Stimulated activated CD4-positive, alpha-beta T cell treated with anti-CD3 and anti-CD28 coated beads, Interleukin-2, amount 100 ng/mL, for 48 hours (primary cell): ENCODE measurements at regions not wholly inside any gene's neighbourhood (a gene's known extent, or its start where the extent isn't known, plus 50 kb on each side); places are given as distances from the start of the nearest gene placed in this dataset.
"Not testable (repeated sequence)": the region's sequence is repeated elsewhere in the genome, so short reads cannot be mapped to it uniquely, and the experiment has no call there.

ENCODE experiments used
- DNase-seq, 2 donors: peaks; one replicate each; pipeline ENCODE4 v3.0.0-alpha.2; 2020

DNA sequence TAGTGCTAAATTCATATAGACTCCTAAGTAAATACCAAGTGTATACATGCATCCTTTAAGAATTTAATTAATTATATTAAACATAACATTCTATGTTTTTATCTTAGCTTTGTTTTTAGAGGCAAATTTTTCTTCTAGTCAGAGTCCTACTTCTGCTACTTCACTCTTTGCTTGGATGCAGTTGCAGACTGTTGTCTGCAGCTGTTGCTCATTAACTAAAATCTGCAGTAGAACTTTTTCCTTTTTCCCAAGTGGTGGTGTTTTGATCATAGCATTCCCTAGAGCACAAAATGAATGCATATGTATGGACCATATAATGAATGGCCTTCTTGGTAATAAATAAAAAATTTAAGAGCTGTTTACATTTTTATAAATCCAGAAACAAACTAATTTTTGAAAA lies 198.3 kb downstream of the CASP12 start:
- DNase-seq = no peak

DNA sequence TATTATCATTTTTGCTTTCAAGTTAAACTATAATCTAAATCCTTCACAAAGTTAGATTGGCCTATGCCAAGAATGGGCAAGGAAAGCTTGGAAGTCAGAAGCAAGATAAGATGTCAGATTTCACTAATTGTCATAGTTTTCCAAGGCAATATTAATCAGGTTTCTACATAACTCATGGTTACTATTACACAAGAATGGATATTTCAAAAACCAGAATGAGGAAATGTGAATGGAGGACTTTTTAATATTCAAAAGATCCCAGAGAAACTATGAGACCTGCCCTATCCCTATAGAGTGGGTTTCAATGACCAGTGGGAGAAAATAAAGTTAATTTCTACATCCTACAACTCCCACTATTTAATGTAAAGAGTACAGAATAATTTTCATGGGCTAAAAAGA lies 203.2 kb downstream of the CASP12 start:
- no peak for DNase-seq

DNA sequence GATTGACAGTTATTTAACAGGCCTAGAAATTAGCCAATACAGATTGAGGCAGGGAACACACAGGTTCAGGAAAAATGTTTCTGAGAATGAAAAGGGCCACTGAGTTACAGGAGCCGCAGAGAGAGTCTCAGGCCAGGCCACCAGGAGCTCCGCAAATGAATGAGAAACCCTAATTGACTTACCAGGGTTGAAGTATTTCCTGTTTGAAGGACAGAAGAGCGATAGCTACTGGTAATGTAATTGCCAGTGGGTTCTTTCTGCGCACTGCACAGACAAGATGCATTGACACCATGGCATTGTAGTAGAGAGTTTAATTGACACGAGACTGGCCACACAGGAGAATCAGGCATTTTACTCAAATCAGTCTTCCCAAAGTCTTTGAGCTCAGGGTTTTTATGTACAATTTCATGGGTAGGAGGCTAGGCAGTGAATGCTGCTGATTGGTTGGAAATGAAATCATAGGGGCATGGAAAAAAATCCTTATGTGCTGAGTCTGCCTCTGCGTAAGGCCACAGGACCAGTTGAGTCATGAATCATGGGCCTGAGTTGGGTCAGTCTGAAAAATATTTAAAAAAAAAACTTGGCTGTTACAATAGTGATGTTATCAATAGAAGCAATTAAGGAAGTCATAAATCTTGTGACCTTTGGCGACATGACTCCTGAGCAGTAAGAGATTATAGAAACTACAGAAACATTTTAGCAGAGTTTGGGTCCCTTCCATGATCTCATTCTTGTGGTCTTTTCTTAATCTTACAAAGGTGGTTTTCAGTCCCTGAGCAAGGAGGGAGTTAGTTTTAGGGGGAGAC lies 203.8 kb downstream of the CASP12 start:
- DNase-seq = no peak

DNA sequence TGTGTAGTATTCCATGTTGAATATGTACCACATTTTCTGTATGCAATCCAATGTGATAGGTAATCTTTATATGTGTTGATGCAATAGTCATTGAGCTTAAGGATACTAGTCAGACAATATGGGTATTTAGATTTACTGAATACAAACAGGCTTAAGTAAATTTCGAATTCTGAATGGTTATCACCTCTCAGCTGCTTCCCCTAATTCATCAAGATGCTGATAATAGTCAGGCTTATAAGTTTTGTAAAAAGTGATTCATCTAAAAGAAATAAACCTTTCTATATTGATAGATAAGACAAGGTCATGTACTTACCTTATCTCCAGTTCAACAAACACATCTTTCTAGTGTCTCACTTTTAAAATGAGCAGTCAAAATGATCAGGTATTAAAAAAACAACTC lies 205.5 kb downstream of the CASP12 start:
- DNase-seq = no peak

DNA sequence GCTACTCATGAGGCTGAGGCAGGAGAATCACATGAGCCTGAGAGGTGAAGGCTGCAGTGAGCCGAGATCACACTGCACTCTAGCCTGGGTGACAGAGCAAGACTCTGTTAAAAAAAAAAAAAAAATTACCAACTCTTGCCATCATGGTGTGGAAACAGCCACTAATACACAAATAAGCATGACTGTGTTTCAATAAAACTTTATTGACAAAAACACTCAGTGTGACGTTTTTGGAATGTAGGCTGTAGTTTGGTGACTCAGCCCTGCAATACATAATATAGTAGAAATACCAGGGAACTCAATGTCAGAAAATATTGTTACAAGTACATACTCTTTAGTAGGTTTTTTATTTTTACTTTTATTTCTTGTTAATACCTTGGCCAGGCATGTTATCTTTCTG lies 207.1 kb downstream of the CASP12 start:
- DNase-seq = no peak

DNA sequence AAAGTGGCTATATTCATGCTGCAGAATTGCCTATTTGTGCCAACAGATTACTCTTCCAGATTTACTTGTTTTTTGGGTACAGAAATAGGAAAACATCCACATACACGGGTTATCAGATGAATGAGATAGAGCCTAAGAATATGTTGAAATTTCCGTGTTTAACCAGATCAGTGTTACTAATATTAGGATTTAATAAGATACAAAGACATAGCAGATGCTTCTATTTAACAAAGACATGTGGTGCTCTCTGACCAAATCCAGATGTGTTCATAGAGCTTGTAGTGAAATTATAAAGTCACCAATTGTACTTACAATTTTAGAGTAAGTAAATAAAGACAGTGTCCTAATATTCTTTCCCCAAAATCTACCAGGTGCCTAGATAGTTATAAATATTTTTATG lies 208.0 kb downstream of the CASP12 start:
- no peak for DNase-seq

DNA sequence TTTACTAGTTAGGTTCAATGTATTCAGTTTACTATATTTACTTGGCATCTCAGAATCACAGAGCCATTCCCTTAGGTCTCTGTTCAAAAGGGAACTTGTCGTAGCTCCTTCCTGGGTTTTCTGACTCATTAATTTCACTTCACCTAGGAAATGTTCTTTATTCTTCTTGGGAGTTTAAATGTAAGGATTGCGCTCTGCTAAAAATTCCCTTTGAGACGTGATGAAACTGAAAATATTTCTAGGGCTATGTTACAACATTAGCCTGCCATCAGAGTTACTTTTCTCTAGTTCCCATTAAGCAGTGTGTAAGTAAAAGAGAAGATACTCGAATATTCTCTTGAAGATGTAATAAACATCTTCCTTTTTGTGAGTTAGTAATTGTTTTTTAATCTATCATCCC lies 209.5 kb downstream of the CASP12 start:
- DNase-seq = no peak

DNA sequence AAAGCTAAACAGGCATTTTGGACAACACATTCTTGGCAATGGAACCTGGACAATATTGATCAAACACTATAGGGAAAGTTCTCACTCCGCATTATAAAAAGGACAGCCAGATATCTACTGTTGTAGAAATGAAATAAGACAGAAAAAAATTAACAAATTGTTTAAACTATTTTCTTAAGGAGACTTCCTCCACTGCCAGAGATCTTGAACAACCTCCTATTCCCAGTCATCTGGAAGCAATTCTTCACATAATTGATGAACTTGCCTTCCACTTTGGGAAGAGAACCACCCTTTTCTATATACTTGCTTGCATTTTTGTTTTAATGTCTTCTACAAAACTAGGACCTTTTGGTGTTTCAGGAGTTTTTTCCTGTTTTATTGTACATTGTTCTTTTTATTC lies 216.1 kb downstream of the CASP12 start:
- DNase-seq = no peak

DNA sequence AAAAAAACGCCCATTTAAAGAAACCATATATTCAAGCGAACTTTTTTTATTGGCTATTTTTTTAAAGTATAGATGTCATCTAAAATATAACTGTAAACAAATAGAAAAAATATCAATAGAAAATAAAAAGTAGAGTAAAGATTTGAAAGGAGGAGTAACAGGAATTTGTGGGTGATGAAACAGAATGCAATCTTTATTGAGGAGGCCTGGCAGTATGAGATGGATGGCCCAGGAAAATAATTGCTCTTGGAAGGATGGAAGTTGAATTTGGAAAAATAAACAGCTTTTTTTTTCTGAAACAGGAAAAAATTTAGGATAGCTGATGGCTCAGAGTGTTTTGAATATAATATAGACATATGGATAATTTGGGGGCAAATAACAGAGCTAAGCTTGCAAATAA lies 219.0 kb downstream of the CASP12 start:
- DNase-seq = no peak

DNA sequence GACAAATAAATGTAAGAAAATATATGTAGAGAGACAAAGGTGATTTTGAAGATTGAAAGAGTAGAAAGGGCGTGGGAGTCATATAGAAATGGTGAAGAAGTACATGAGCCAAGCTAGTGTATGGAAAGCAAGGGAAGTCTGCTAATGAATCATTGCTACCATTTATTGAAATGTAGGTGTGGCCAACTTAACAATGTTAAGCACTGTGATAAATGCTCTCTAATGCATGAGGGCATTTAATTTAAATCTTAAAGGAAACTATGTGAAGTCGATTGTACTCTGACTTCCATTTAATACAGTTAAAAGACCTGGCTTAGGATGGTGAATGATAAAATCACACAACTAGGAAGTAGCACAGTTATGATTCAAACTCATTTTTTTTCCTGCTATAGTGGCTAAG lies 219.9 kb downstream of the CASP12 start:
- no peak for DNase-seq

DNA sequence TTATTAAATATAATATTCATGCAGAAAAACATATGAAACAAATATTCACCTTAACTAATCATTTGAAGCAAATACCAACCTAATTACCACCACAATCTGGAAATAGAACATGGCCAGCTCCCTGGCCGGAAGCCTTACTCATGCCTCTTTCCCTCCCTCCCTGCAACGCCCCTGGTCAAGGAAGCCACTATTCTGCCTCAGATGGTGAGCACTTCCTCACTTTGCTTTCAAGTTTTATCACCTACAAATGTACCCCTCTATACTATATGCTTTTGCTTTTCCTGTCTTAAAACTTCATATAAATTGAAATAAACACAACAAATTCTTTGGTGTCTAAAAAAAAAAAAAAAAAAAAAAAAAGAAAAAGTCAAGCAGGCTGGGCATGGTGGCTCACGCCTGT lies 221.2 kb downstream of the CASP12 start:
- DNase-seq = not testable (repeated sequence)

DNA sequence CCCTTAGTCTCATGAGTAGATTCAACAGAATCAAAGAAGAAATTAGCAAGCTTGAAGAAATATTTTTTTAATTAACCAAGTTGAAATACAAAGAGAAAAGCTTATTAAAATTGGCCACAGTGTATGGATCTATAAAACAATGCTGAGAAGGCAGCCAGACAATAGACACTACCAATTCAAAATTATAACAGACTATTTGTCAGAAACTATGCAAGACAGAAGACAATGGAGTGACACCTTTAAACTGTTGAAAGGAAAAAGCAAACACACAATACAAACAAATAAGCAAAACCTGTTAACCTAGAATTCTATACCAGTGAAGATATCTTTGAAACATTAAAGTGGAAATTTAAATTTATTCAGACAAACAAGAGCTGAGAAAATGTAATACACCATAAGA lies 225.4 kb downstream of the CASP12 start:
- no peak for DNase-seq

DNA sequence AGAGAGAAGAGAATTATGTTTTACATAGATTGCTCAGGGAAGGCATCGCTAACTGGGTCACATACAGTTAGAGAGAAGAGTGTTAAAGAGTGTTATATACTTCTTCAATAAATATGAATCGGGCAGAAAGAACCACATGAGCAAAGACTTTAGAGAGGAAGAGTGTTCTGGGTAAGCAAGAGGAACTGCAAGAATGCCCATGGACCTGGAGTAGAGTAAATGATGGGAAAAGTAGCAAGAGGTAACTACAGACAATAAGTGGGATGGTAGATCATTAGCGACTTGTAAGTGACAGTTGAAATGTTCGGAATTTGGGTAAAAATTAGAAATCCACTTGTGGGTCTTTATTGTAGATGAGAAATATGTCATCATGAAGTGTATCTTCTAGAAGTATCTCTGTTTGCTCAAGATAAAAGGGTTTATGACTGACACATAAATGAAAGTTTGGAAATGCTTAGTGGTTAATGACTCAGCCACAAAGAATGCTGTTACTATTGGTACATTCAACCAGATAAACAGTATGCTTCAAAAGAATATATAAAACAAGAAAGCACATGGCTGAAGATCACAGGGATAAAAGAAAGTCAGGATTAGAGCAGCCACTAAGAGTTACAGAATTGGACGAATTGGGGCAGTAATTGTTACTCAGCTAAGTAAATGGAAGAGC lies 229.3 kb downstream of the CASP12 start:
- DNase-seq = no peak

DNA sequence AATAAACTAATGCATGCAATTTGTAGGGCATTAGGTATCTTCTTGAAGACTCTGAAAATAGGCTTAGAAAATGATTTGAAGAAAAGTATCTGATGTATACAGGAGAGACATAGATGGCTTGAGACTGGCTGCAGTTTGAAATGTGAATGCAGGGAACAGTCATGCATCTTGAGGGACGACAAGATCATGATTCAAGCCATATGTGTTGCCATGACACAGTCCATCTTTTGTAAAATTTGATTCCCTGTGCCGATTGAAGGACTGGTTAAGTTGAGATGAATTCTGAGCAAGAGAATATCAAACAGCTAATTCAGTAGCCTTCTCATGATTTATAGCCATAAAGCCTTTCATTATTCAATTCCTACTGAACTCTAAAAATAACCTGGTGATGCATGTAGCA lies 231.6 kb downstream of the CASP12 start:
- no peak for DNase-seq

DNA sequence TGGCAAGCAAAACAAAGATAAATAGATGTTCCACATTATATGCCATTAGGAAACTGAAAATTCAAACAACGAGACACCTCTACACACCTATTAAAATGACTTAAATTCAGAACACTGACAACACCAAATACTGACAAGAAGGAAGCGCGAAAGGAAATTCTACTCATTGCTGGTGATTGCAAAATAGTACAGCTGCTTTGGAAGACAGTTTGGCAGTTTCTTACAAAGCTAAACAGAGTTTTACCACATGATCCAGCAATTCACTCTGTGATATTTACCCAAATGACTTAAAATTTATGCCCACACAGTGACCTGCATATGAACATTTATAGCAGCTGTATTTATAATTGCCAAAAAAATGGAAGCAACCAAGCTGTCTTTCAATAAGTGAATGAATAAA lies 232.6 kb downstream of the CASP12 start:
- DNase-seq = no peak

DNA sequence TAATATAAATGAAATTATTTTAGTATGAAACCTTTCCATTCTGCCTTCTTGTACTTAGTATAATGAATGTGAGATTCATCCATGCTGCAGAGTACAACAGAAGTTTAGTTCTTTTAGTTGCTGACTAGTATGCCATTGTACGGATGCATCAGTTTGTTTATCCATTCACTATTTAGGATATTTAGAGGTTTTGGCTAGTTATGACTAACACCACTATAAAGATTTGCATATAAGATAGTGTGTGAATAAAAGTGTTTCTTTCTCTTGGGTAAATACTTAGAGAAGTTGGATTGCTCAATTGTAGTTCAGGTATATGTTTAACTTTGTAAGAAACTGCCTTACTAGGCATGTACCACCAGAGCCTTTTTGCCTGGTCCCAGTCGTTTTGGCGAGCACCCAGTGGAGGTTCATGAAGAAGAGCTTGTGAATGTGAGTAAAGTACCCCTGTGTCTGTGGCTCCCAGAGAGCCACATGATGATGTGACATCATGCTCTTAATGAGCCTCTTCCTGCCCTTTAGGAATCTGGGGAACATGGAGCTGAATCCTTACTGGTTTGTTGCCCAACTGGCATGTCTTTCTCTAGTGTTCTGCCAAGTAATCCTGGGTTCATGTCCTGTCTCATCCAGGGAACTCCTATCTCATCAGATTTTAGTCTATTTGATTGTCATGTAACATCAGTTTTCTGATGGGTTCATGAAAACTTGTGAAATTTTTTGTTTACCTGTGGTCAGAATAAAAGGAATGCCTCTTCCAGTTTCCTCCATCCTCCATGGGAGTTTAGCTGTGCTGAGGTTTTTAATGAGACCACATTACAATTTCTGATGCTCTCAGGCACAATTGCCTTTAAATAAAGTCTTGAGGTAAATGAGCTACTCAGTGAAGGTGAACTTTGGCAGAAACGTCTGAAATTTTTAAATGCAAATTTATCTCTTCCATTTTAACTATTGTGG lies 234.8 kb downstream of the CASP12 start:
- DNase-seq = no peak

DNA sequence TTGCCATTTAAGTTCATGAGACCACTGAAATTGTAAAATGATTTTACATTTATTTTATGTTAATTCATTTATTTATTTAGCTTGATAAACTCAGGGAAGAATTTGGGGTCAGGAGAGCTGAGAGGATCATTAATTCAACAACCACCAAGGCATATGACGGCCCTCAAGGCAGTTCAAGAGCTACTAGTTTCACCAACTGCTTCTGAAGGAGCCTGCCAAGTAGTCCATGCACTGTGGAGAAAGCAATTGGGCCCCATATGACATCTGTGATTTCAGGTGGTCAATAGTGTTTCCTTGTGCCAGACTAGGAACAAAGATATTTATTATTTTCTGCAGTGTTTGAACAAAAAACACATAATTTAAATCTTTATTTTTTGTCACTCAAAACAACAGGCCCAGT lies 236.4 kb downstream of the CASP12 start:
- DNase-seq = no peak

DNA sequence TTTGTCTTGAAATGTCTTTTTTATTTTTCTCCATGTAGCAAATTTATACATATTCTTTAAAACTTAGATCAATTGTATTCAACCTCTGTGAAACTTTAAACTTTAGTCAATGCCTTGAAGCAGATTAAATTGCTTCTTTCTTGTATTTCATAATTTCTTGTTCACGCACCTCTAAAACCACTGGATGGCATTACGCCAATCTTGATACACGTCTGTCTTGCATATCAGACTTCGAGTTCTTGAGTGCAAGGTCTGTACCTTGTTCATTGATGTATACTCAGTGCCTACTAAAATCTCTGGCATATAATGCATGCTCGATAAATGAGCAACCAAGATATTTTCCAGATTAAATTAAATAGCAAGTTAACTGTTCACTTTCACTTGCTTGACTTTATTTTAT lies 236.8 kb downstream of the CASP12 start:
- DNase-seq = no peak

DNA sequence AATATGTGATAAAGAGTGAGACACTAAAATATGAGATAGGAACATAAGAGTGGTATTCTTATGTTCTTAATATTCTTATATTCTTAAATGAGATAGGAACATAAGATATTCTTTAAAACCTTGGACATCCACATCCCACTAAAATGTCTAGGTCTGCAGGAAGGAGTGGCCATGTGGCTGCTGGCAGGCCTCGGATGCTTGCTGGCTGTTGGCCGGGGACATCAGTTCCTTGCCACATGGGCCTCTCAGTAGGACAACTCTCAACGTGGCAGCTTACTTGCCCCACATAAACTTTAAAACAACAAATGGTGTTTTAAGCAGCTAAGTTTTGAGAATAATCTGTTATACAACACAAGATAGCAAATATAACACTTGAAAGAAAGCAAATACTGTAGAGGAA lies 240.1 kb downstream of the CASP12 start:
- no peak for DNase-seq

DNA sequence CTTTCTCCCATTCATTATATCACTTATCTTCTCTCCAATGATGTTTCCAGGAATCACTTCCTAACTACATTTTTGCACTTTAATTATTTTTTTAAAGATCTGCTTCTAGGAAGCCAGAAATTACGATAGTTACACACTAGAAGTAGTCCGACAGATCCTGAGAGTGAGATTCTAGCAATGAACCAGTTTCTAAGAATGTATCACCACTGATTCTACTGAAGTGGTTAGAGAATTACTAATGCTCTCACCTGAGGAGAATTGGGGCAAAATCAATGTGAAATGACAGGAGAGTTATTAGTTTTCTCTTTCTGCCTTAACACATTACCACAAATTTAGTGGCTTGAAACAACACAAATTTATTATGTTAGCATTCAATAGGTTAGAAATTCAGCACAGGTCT lies 241.2 kb downstream of the CASP12 start:
- no peak for DNase-seq

DNA sequence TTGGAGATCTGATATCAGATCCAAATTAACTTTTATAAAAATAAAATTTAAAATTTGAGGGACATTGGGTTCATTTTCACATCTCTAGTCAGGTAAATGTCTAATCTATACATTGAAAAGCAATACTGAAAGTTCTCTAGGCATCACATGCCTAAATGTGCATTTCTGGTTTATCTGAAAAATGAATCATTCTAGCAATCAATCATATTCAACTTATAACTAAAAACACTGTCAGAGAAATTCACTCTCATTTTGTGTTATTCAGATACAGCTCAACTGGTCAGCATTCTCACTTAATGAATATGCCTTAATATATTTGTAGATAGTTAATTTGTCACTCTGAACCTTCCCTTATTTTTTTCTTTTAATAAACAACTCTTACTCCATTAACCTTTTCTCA lies 243.2 kb downstream of the CASP12 start:
- DNase-seq = no peak

DNA sequence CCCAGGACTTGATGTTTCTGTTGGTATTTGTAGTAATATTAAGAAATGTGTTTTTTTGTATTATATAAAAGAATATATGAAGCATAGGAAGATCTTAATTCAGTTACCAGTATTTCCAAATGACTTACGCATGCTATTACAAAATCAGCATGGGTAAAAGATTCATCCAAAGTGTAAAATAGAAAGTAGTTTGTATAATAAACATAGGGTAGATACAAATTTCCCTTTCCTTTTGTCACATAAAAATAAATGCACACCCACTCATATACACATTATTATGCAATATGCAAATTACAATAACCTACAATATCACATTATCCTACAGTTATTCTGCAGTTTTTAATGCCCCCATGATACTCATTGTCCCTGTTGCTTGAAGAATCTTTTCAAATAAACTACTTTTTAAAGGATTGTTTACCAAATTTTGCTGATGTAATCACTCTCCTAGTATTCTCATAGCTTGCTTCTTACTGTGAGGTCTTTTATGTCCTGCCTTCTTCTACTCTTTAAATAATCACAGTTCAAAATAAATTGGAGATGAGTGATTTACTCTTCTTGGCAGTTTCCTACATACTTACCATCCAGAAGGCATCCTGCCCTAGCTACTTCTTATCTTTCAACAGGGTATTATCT lies 244.0 kb downstream of the CASP12 start:
- no peak for DNase-seq

DNA sequence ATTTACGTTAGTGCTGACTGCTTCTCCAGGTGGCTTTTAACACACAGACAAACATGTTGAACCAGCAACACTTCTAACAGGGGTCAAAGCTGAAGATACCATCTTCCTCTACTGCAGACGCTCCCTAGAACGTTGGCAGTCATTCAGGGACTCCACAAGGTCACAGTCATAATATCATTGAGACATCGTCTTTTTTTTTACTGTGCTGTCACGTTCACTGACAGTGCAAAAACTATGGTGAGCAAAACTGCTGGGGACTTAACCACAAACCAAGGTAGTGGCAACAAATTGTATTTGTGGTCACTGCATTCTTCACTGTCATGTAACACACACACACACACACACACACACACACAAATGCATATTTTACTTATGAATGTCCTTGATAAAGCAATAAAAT lies 244.9 kb downstream of the CASP12 start:
- DNase-seq = no peak
